ENCODE measurements at regions not wholly inside any gene's neighbourhood (a gene's known extent, or its start where the extent isn't known, plus 50 kb on each side); places are given as distances from the start of the nearest gene placed in this dataset.

DNA sequence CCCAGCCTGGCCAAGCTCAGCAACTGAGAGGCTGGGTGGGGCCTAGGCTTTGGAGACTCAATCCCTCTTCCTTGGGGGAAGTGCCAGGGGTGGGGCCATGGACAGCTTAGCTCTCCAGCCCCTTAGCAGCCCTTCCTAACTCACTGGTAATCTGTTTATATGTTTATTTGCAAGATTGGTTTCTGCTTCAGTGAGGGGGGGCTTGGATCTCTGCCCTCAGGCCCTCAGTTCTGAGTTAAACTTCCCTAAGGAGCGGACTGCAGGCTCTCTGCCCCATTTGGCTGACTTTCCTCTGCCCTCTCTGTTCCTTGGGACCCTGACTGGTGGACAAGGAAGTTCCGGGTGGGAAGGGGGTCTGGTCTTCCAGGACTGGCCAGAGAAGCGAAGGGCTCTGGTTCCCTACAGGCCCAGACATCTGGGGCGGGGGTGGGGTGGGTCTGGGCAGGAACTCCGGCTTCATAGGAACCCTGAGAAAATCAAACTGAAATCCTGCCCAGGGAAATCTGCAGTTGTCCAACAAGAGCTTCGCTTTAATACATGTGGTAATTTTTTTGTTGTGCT lies 51.4 kb downstream of the NALF2 start:
- TF ChIP-seq RFXANK (CRISPR knock-in tag; IDR thresholded peaks at IDR 0.05) = no peak
- no peak for TF ChIP-seq MAZ (IDR thresholded peaks at IDR 0.05; ENCODE audit: borderline replicate concordance, low read depth, low read length)
- no peak for TF ChIP-seq MAZ (CRISPR knock-in tag; IDR thresholded peaks at IDR 0.05; ENCODE audit: low read depth)
- no peak for TF ChIP-seq CEBPB (IDR thresholded peaks at IDR 0.05; ENCODE audit: borderline replicate concordance, low read depth, low read length)
- no peak for TF ChIP-seq PBX2 (CRISPR knock-in tag; IDR thresholded peaks at IDR 0.05)
- TF ChIP-seq ZNF274 (CRISPR knock-in tag; IDR thresholded peaks at IDR 0.05) = no peak
- TF ChIP-seq CERS6 (CRISPR knock-in tag; IDR thresholded peaks at IDR 0.05) = no peak
- TF ChIP-seq CBX2 (IDR thresholded peaks at IDR 0.05; ENCODE audit: low read depth, low read length) = no peak
- TF ChIP-seq CBX2 (CRISPR knock-in tag; IDR thresholded peaks at IDR 0.05; ENCODE audit: low read depth) = no peak
- no peak for TF ChIP-seq HOXD1 (CRISPR knock-in tag; IDR thresholded peaks at IDR 0.05)
- TF ChIP-seq MLX (CRISPR knock-in tag; IDR thresholded peaks at IDR 0.05) = no peak
- no peak for TF ChIP-seq ZNF503 (CRISPR knock-in tag; IDR thresholded peaks at IDR 0.05)
- TF ChIP-seq, protein P1, sequence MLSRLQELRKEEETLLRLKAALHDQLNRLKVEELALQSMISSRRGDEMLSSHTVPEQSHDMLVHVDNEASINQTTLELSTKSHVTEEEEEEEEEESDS (CRISPR knock-in tag; IDR thresholded peaks at IDR 0.05; ENCODE audit: borderline replicate concordance) = no peak
- TF ChIP-seq POLR2AphosphoS5 (IDR thresholded peaks at IDR 0.05; ENCODE audit: low read depth, low read length) = no peak
- no peak for TF ChIP-seq SPEN (CRISPR knock-in tag; IDR thresholded peaks at IDR 0.05; ENCODE audit: low read depth)
- TF ChIP-seq MTF1 (CRISPR knock-in tag; IDR thresholded peaks at IDR 0.05) = no peak

Measured in HepG2 (cell line).